SK-N-SH (cell line): ENCODE measurements at regions not wholly inside any gene's neighbourhood (a gene's known extent, or its start where the extent isn't known, plus 50 kb on each side); places are given as distances from the start of the nearest gene placed in this dataset.

ENCODE experiments used
- CTCF ChIA-PET: fragments of 300-600, 350-600 bp; formaldehyde crosslinking; extraction: SDS; loops from one replicate; lab custom pipeline; 2021; lab: Yijun Ruan, JAX
- POLR2A ChIA-PET: fragments of 350-600 bp; sonication (Branson Sonifier 250); formaldehyde crosslinking; extraction: SDS; loops from one replicate; lab custom pipeline; 2020; ENCODE audit warnings: antibody characterized with exemption, inconsistent platforms; lab: Yijun Ruan, JAX
- DNase-seq: peaks from one replicate; pipeline ENCODE4 v3.0.0; 2012
- H2AFZ ChIP-seq: fragments of 200-600 bp; sonication (generic); 2 replicates; pipeline ENCODE4 v1.8.1; 2016; ENCODE audit warnings: antibody characterized with exemption, mild to moderate bottlenecking, low read depth
- H3F3A ChIP-seq: fragments of 200-600 bp; sonication (generic); replicated peaks from 2 replicates; pipeline ENCODE3; 2016; ENCODE audit warnings: antibody characterized with exemption, mild to moderate bottlenecking; ENCODE audit not compliant: insufficient read depth
- H3K27ac ChIP-seq, 2 experiments: fragments of 200-500 bp in 1 of 2; fragments of 200-600 bp in 1 of 2; sonication (Bioruptor generic) in 1 of 2; sonication (generic), shearing (Covaris generic) in 1 of 2; 2 replicates each; pipeline versions ENCODE4 v1.5.1 to v1.6.1; 2014 to 2016; ENCODE audit warnings: low read depth in 2 of 2, inconsistent platforms in 1 of 2, low read length in 1 of 2, mild to moderate bottlenecking in 1 of 2, mixed read lengths in 1 of 2
- H3K27me3 ChIP-seq: fragments of 200-600 bp; sonication (generic), shearing (Covaris generic); 2 replicates; pipeline ENCODE4 v1.6.1; 2016; ENCODE audit warnings: mixed run types; ENCODE audit not compliant: insufficient read depth
- H3K36me3 ChIP-seq, 2 experiments: fragments of 200-500 bp in 1 of 2; fragments of 200-600 bp in 1 of 2; sonication (Bioruptor generic) in 1 of 2; sonication (generic) in 1 of 2; replicated peaks in 1 of 2; 2 replicates each; pipeline versions ENCODE3 to v1.5.1; 2014 to 2016; ENCODE audit warnings: low read length in 1 of 2, mild to moderate bottlenecking in 1 of 2; ENCODE audit not compliant: insufficient read depth in 2 of 2, control insufficient read depth in 1 of 2
- H3K4me1 ChIP-seq, 2 experiments: fragments of 200-500 bp in 1 of 2; fragments of 200-600 bp in 1 of 2; sonication (Bioruptor generic) in 1 of 2; sonication (generic), shearing (Covaris generic) in 1 of 2; 2 replicates each; pipeline versions ENCODE4 v1.5.1 to v1.6.1; 2014 to 2016; ENCODE audit warnings: low read depth in 1 of 2, low read length in 1 of 2, mixed run types in 1 of 2; ENCODE audit not compliant: insufficient read depth in 2 of 2, control insufficient read depth in 1 of 2
- H3K4me2 ChIP-seq: fragments of 200-600 bp; sonication (generic), shearing (Covaris generic); 2 replicates; pipeline ENCODE4 v1.6.1; 2017; ENCODE audit warnings: mixed run types
- H3K4me3 ChIP-seq, 2 experiments: fragments of 200-500 bp in 1 of 2; fragments of 200-600 bp in 1 of 2; sonication (Bioruptor generic) in 1 of 2; sonication (generic), shearing (Covaris generic) in 1 of 2; 2 replicates each; pipeline versions ENCODE4 v1.5.1 to v1.8.1; 2014 to 2016; ENCODE audit warnings: low read depth in 2 of 2, inconsistent platforms in 1 of 2, low read length in 1 of 2, mild to moderate bottlenecking in 1 of 2, mixed read lengths in 1 of 2, moderate library complexity in 1 of 2
- H3K79me2 ChIP-seq: fragments of 200-600 bp; sonication (generic); 2 replicates; pipeline ENCODE4 v1.8.1; 2017; ENCODE audit warnings: mild to moderate bottlenecking; ENCODE audit not compliant: insufficient read depth
- H3K9ac ChIP-seq: fragments of 200-600 bp; sonication (generic); 2 replicates; pipeline ENCODE4 v1.6.1; 2017; ENCODE audit warnings: mixed run types
- H3K9me2 ChIP-seq: fragments of 200-600 bp; sonication (generic); 2 replicates; pipeline ENCODE4 v1.6.1; 2017; ENCODE audit warnings: mixed run types
- H3K9me3 ChIP-seq: fragments of 200-600 bp; sonication (generic); 2 replicates; pipeline ENCODE4 v1.6.1; 2017; ENCODE audit warnings: mixed run types, mild to moderate bottlenecking, moderate library complexity
- H4K20me1 ChIP-seq: fragments of 200-600 bp; sonication (generic); 2 replicates; pipeline ENCODE4 v1.6.1; 2017; ENCODE audit warnings: mild to moderate bottlenecking, mixed run types; ENCODE audit not compliant: insufficient read depth
- CHD2 ChIP-seq: fragments of 150-350 bp; IDR thresholded peaks from 2 replicates; pipeline ENCODE4 v1.6.1; 2018; ENCODE audit warnings: low read length; ENCODE audit not compliant: partially characterized antibody
- ELF1 ChIP-seq: IDR thresholded peaks from 2 replicates; pipeline ENCODE4 v1.4.0; 2012
- EP300 ChIP-seq, 2 experiments: IDR thresholded peaks; 2 replicates each; pipeline versions ENCODE4 v1.4.0 to v1.6.1; 2012; ENCODE audit warnings: borderline replicate concordance in 1 of 2, low read depth in 1 of 2, low read length in 1 of 2
- GABPA ChIP-seq: IDR thresholded peaks from 2 replicates; pipeline ENCODE4 v1.4.0; 2012; ENCODE audit warnings: low read depth, mild to moderate bottlenecking
- GATA2 ChIP-seq: sonication (generic); formaldehyde crosslinking; IDR thresholded peaks from 2 replicates; pipeline ENCODE4 v1.5.0; 2020; ENCODE audit warnings: mild to moderate bottlenecking, missing genetic modification reagents
- JUND ChIP-seq: IDR thresholded peaks from 2 replicates; pipeline ENCODE4 v1.4.0; 2012
- MXI1 ChIP-seq: IDR thresholded peaks from 2 replicates; pipeline ENCODE4 v1.6.1; 2012; ENCODE audit warnings: mild to moderate bottlenecking, low read depth, low read length, improper control_type of control experiment
- NFIC ChIP-seq: IDR thresholded peaks from 2 replicates; pipeline ENCODE4 v1.4.0; 2012; ENCODE audit warnings: borderline replicate concordance
- NRF1 ChIP-seq: IDR thresholded peaks from 2 replicates; pipeline ENCODE4 v1.6.1; 2012; ENCODE audit warnings: low read depth, mild to moderate bottlenecking, low read length
- POLR2AphosphoS5 ChIP-seq: IDR thresholded peaks from 2 replicates; pipeline ENCODE4 v1.6.1; 2012; ENCODE audit warnings: low read depth, low read length
- RAD21 ChIP-seq: IDR thresholded peaks from 2 replicates; pipeline ENCODE4 v1.6.1; 2012; ENCODE audit warnings: mild to moderate bottlenecking, low read length
- RCOR1 ChIP-seq: fragments of 150-350 bp; IDR thresholded peaks from 2 replicates; pipeline ENCODE4 v1.6.1; 2017; ENCODE audit warnings: antibody characterized with exemption, low read length
- RFX5 ChIP-seq: IDR thresholded peaks from 2 replicates; pipeline ENCODE4 v1.6.1; 2012; ENCODE audit warnings: mild to moderate bottlenecking, improper control_type of control experiment, low read length
- RXRA ChIP-seq: IDR thresholded peaks from 2 replicates; pipeline ENCODE4 v1.4.0; 2012; ENCODE audit warnings: low read depth, mild to moderate bottlenecking, borderline replicate concordance
- SIN3A ChIP-seq: IDR thresholded peaks from 2 replicates; pipeline ENCODE4 v1.6.1; 2012; ENCODE audit warnings: low read depth, mild to moderate bottlenecking, low read length, moderate library complexity, borderline replicate concordance
- TAF1 ChIP-seq: IDR thresholded peaks from 2 replicates; pipeline ENCODE4 v1.6.1; 2012; ENCODE audit warnings: low read depth, mild to moderate bottlenecking, low read length, moderate library complexity, borderline replicate concordance
- TCF12 ChIP-seq: IDR thresholded peaks from 2 replicates; pipeline ENCODE4 v1.4.0; 2012
- TEAD4 ChIP-seq: IDR thresholded peaks from 2 replicates; pipeline ENCODE4 v1.4.0; 2012; ENCODE audit warnings: mild to moderate bottlenecking, borderline replicate concordance; ENCODE audit not compliant: insufficient read depth
- YY1 ChIP-seq: IDR thresholded peaks from 2 replicates; pipeline ENCODE4 v1.4.0; 2012; ENCODE audit warnings: low read depth, mild to moderate bottlenecking
- WGBS: methylation state at CpG from one replicate; pipeline ENCODE4 v1.1.6; 2017; ENCODE audit warnings: low lambda C conversion rate; 5-methylcytosine and 5-hydroxymethylcytosine counted together
- TF ChIP-seq, protein P1 (sequence below): fragments of 150-350 bp; IDR thresholded peaks from 2 replicates; pipeline ENCODE4 v1.6.1; 2016; ENCODE audit warnings: mild to moderate bottlenecking, low read depth, low read length
- TF ChIP-seq, protein P2 (sequence below): IDR thresholded peaks from 2 replicates; pipeline ENCODE4; 2012
- TF ChIP-seq, protein P3 (sequence below): fragments of 200-600 bp; sonication (generic); IDR thresholded peaks from 2 replicates; pipeline ENCODE4 v1.6.1; 2017; ENCODE audit warnings: antibody characterized with exemption, mild to moderate bottlenecking, moderate library complexity

DNA sequence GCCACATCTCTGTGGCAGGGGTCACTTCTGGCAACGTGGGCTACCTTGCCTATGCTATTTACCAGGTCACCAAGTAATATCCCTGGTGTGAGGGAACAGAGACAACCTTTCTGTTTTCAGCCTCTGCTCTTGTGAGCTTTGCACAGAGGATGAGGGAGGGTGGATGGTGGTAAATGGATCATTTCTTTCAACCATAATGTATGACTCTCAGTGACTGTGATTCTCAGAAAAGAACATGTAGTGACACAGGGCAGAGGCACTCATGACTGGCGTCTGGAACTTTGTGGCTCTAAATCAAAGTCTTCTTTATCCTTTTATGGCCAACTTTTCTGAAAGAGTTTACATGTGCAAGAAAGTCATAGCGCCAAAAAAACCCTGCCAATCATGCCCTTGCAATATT, 153.5 kb upstream of the USP24 start:
- H3K79me2 ChIP-seq: no peaks in the 10 kb centered on the region
- no peaks in the 10 kb centered on the region for H3F3A ChIP-seq
- ChIA-PET CTCF (no interaction called here), POLR2A (no interaction called here)
- no peaks in the 10 kb centered on the region for H3K9me3 ChIP-seq
- H3K4me3 ChIP-seq: no peak overlapping the region
- H3K36me3 ChIP-seq: no peaks in the 10 kb centered on the region
- DNase-seq: no peak
- no peaks in the 10 kb centered on the region for H3K4me1 ChIP-seq
- H2AFZ ChIP-seq: no peak overlapping the region
- H3K27me3 ChIP-seq: no peaks in the 10 kb centered on the region
- H3K4me2 ChIP-seq: no peak overlapping the region
- no peaks in the 10 kb centered on the region for H4K20me1 ChIP-seq
- no peak for TF ChIP-seq SIN3A
- TF ChIP-seq, protein P1, sequence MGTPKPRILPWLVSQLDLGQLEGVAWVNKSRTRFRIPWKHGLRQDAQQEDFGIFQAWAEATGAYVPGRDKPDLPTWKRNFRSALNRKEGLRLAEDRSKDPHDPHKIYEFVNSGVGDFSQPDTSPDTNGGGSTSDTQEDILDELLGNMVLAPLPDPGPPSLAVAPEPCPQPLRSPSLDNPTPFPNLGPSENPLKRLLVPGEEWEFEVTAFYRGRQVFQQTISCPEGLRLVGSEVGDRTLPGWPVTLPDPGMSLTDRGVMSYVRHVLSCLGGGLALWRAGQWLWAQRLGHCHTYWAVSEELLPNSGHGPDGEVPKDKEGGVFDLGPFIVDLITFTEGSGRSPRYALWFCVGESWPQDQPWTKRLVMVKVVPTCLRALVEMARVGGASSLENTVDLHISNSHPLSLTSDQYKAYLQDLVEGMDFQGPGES: no peak
- no peak for TF ChIP-seq TCF12
- no peak for TF ChIP-seq NRF1
- no peak for TF ChIP-seq JUND
- TF ChIP-seq POLR2AphosphoS5: no peak
- TF ChIP-seq RCOR1: no peak
- no peak for TF ChIP-seq RXRA
- no peak for TF ChIP-seq TAF1
- no peak for TF ChIP-seq RAD21
- TF ChIP-seq CHD2: no peak
- TF ChIP-seq ELF1: no peak
- no peak for TF ChIP-seq GATA2 (CRISPR knock-in tag)
- TF ChIP-seq MXI1: no peak
- TF ChIP-seq EP300 (IDR thresholded peaks at IDR 0.05; ENCODE audit: borderline replicate concordance in 1 of 2, low read depth in 1 of 2, low read length in 1 of 2): no peak
- TF ChIP-seq, protein P2, sequence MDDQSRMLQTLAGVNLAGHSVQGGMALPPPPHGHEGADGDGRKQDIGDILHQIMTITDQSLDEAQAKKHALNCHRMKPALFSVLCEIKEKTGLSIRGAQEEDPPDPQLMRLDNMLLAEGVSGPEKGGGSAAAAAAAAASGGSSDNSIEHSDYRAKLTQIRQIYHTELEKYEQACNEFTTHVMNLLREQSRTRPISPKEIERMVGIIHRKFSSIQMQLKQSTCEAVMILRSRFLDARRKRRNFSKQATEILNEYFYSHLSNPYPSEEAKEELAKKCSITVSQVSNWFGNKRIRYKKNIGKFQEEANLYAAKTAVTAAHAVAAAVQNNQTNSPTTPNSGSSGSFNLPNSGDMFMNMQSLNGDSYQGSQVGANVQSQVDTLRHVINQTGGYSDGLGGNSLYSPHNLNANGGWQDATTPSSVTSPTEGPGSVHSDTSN: no peak
- TF ChIP-seq YY1: no peak
- TF ChIP-seq RFX5: no peak
- TF ChIP-seq TEAD4: no peak
- TF ChIP-seq GABPA: no peak
- H3K27ac ChIP-seq: no peak overlapping the region
- no peak overlapping the region for H3K9ac ChIP-seq
- H3K9me2 ChIP-seq: no peaks in the 10 kb centered on the region
- WGBS: 63% methylated on average over 3 of the region's 3 CpGs

DNA sequence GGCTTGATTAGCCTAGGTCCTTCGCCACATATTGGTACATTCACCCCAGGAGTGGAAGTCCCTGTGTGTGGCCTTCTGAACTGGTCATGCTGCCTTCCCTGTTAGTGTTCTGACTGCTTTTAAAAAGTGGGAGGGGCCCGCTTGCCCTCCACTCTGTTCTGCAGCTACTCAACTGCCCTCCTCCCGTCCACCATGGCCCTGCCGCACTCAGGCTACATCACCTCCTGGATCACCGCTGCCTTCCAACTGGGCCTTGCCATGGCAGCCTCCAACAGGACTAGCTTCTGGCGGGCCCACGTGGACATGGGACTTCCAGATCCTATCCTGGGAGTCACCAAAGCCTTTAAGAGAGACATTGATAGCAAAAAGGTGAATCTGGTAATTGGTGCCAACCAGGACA, 152.1 kb upstream of the USP24 start:
- no peak for DNase-seq
- Histone ChIP-seq H3F3A (no peaks in the 10 kb centered on the region), H3K79me2 (no peaks in the 10 kb centered on the region), H3K9ac (no peak overlapping the region), H3K4me1 (peaks cover 0 to 5% of the 10 kb centered on the region in 2 experiments; a peak in 1 of 4 replicates), H3K9me3 (no peaks in the 10 kb centered on the region), H4K20me1 (no peaks in the 10 kb centered on the region), H2AFZ (no peak overlapping the region), H3K27me3 (no peaks in the 10 kb centered on the region), H3K36me3 (no peaks in the 10 kb centered on the region), H3K27ac (no peak overlapping the region), H3K9me2 (no peaks in the 10 kb centered on the region), H3K4me2 (no peak overlapping the region), H3K4me3 (no peak overlapping the region)
- ChIA-PET POLR2A (no interaction called here), CTCF (interaction anchor here (1.0 to 6.0 kb wide), 2 partner anchors 9 to 18 kb away, joined by 3 to 38 read pairs; no protein-coding TSS in a partner anchor)
- TF ChIP-seq YY1 (no peak), JUND (no peak), GABPA (no peak), SIN3A (no peak), NFIC (no peak), TCF12 (no peak)
- TF ChIP-seq, protein P3, sequence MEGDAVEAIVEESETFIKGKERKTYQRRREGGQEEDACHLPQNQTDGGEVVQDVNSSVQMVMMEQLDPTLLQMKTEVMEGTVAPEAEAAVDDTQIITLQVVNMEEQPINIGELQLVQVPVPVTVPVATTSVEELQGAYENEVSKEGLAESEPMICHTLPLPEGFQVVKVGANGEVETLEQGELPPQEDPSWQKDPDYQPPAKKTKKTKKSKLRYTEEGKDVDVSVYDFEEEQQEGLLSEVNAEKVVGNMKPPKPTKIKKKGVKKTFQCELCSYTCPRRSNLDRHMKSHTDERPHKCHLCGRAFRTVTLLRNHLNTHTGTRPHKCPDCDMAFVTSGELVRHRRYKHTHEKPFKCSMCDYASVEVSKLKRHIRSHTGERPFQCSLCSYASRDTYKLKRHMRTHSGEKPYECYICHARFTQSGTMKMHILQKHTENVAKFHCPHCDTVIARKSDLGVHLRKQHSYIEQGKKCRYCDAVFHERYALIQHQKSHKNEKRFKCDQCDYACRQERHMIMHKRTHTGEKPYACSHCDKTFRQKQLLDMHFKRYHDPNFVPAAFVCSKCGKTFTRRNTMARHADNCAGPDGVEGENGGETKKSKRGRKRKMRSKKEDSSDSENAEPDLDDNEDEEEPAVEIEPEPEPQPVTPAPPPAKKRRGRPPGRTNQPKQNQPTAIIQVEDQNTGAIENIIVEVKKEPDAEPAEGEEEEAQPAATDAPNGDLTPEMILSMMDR: no peak
- WGBS: 67% methylated on average over 7 of the region's 7 CpGs
